Smooth muscle cell (in vitro differentiated cells): ENCODE measurements at regions not wholly inside any gene's neighbourhood (a gene's known extent, or its start where the extent isn't known, plus 50 kb on each side); places are given as distances from the start of the nearest gene placed in this dataset.
A peak's percentile ranks its signal among the peaks of the same experiment; 100 is the strongest.

Experiments used
- DNase-seq: peaks from one replicate; lab custom pipeline; 2025; ENCODE audit not compliant: unreplicated experiment; lab: John Stamatoyannopoulos, UW
- H2AFZ ChIP-seq: fragments of 200-600 bp; sonication (generic); 2 replicates; pipeline ENCODE4 v1.6.0; 2016; ENCODE audit warnings: antibody characterized with exemption, low read depth, mild to moderate bottlenecking
- H3F3A ChIP-seq: fragments of 200-600 bp; sonication (generic); 2 replicates; pipeline ENCODE4 v1.6.0; 2017; ENCODE audit warnings: antibody characterized with exemption, low read depth
- H3K27ac ChIP-seq: fragments of 200-600 bp; sonication (generic); 2 replicates; pipeline ENCODE4 v1.5.1; 2016; ENCODE audit warnings: low read depth, mild to moderate bottlenecking
- H3K27me3 ChIP-seq: fragments of 200-600 bp; sonication (generic); 2 replicates; pipeline ENCODE4 v1.6.1; 2016; ENCODE audit warnings: low read depth, mild to moderate bottlenecking
- H3K36me3 ChIP-seq: fragments of 200-600 bp; sonication (generic); 2 replicates; pipeline ENCODE4 v1.5.1; 2016; ENCODE audit warnings: low read depth
- H3K4me1 ChIP-seq: fragments of 200-600 bp; sonication (generic); 2 replicates; pipeline ENCODE4 v1.5.1; 2016; ENCODE audit warnings: low read depth
- H3K4me2 ChIP-seq: fragments of 200-600 bp; sonication (generic); 2 replicates; pipeline ENCODE4 v1.6.0; 2016; ENCODE audit warnings: mild to moderate bottlenecking
- H3K4me3 ChIP-seq: fragments of 200-600 bp; sonication (generic); 2 replicates; pipeline ENCODE4 v1.5.1; 2016; ENCODE audit warnings: mild to moderate bottlenecking
- H3K79me2 ChIP-seq: fragments of 200-600 bp; sonication (generic); 2 replicates; pipeline ENCODE4 v1.6.0; 2016; ENCODE audit warnings: low read depth, mild to moderate bottlenecking
- H3K9ac ChIP-seq: fragments of 200-600 bp; sonication (generic); 2 replicates; pipeline ENCODE4 v1.6.0; 2016; ENCODE audit warnings: low read depth
- H3K9me3 ChIP-seq: fragments of 200-600 bp; sonication (generic); replicated peaks from 2 replicates; pipeline ENCODE4 v1.5.1; 2016; ENCODE audit warnings: low read depth
- H4K20me1 ChIP-seq: fragments of 200-600 bp; sonication (generic); 2 replicates; pipeline ENCODE4 v1.6.0; 2016; ENCODE audit warnings: low read depth
- WGBS: methylation state at CpG from one replicate; pipeline ENCODE4 v1.1.7; 2016; ENCODE audit warnings: low lambda C conversion rate; 5-methylcytosine and 5-hydroxymethylcytosine counted together
- TF ChIP-seq, protein P1 (sequence below): fragments of 200-600 bp; sonication (generic); IDR thresholded peaks from 2 replicates; pipeline ENCODE4 v1.5.1; 2017; ENCODE audit warnings: borderline replicate concordance, mild to moderate bottlenecking, antibody characterized with exemption; ENCODE audit not compliant: insufficient read depth, poor library complexity, severe bottlenecking

GRCh38 chr6:1080453-1081337 is 231.2 kb upstream of the FOXQ1 start:
- H3K9ac ChIP-seq = no peak overlapping the region
- WGBS = 95% methylated on average over 34 of the region's 34 CpGs
- TF ChIP-seq, protein P1, sequence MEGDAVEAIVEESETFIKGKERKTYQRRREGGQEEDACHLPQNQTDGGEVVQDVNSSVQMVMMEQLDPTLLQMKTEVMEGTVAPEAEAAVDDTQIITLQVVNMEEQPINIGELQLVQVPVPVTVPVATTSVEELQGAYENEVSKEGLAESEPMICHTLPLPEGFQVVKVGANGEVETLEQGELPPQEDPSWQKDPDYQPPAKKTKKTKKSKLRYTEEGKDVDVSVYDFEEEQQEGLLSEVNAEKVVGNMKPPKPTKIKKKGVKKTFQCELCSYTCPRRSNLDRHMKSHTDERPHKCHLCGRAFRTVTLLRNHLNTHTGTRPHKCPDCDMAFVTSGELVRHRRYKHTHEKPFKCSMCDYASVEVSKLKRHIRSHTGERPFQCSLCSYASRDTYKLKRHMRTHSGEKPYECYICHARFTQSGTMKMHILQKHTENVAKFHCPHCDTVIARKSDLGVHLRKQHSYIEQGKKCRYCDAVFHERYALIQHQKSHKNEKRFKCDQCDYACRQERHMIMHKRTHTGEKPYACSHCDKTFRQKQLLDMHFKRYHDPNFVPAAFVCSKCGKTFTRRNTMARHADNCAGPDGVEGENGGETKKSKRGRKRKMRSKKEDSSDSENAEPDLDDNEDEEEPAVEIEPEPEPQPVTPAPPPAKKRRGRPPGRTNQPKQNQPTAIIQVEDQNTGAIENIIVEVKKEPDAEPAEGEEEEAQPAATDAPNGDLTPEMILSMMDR = no peak
- H3K27ac ChIP-seq = peak overlapping the region; percentile 86
- H3K27me3 ChIP-seq = no peaks in the 10 kb centered on the region
- H3K4me1 ChIP-seq = peaks cover 6% of the 10 kb centered on the region
- H4K20me1 ChIP-seq = no peaks in the 10 kb centered on the region
- no peaks in the 10 kb centered on the region for H3K79me2 ChIP-seq
- no peak overlapping the region for H3K4me3 ChIP-seq
- no peaks in the 10 kb centered on the region for H3K9me3 ChIP-seq
- no peak for DNase-seq
- no peaks in the 10 kb centered on the region for H3F3A ChIP-seq
- no peaks in the 10 kb centered on the region for H3K36me3 ChIP-seq
- H3K4me2 ChIP-seq = peak overlapping the region; percentile 66
- H2AFZ ChIP-seq = no peak overlapping the region

- 37% methylated on average over 6 of the region's 6 CpGs for WGBS
- H3K79me2 ChIP-seq = no peaks in the 10 kb centered on the region
- no peak for DNase-seq
Observed at GRCh38 chr6:1079525-1079924, 232.4 kb upstream of the FOXQ1 start.

GRCh38 chr6:1077478-1078416 is 234.2 kb upstream of the FOXQ1 start:
- no peaks in the 10 kb centered on the region for H3K79me2 ChIP-seq
- TF ChIP-seq, protein P1 = no peak
- peaks cover 6% of the 10 kb centered on the region for H3K4me1 ChIP-seq
- H3K36me3 ChIP-seq = no peaks in the 10 kb centered on the region
- no peaks in the 10 kb centered on the region for H3K27me3 ChIP-seq
- H2AFZ ChIP-seq = peak overlapping the region; percentile 55
- 82% methylated on average over 22 of the region's 22 CpGs for WGBS
- peak overlapping the region; percentile 52 for H3K27ac ChIP-seq
- no peak for DNase-seq
- no peaks in the 10 kb centered on the region for H3K9me3 ChIP-seq
- H3K4me2 ChIP-seq = peak overlapping the region; percentile 46
- no peaks in the 10 kb centered on the region for H4K20me1 ChIP-seq
- no peaks in the 10 kb centered on the region for H3F3A ChIP-seq
- no peak overlapping the region for H3K4me3 ChIP-seq
- no peak overlapping the region for H3K9ac ChIP-seq

More at GRCh38 chr6:1079525-1079924, 232.4 kb upstream of the FOXQ1 start:
- Histone ChIP-seq H3K9me3 (no peaks in the 10 kb centered on the region), H3K4me3 (no peak overlapping the region), H3K4me2 (peak overlapping the region; percentile 14), H2AFZ (no peak overlapping the region), H4K20me1 (no peaks in the 10 kb centered on the region), H3F3A (no peaks in the 10 kb centered on the region), H3K9ac (no peak overlapping the region), H3K27ac (peak overlapping the region; percentile 35), H3K4me1 (peaks cover 6% of the 10 kb centered on the region), H3K27me3 (no peaks in the 10 kb centered on the region), H3K36me3 (no peaks in the 10 kb centered on the region)
- TF ChIP-seq, protein P1 = no peak
